ENCODE measurements at regions not wholly inside any gene's neighbourhood (a gene's known extent, or its start where the extent isn't known, plus 50 kb on each side); places are given as distances from the start of the nearest gene placed in this dataset.

GRCh38 chr9:86868616-86869015, 78.7 kb downstream of the GAS1 start:
- no peak for DNase-seq (ENCODE audit: low spot score)
- in situ Hi-C loops (cut with MboI; ENCODE audit: low sequenced_read_pairs, unreplicated experiment), result no loop called here
- TF ChIP-seq, protein P1, sequence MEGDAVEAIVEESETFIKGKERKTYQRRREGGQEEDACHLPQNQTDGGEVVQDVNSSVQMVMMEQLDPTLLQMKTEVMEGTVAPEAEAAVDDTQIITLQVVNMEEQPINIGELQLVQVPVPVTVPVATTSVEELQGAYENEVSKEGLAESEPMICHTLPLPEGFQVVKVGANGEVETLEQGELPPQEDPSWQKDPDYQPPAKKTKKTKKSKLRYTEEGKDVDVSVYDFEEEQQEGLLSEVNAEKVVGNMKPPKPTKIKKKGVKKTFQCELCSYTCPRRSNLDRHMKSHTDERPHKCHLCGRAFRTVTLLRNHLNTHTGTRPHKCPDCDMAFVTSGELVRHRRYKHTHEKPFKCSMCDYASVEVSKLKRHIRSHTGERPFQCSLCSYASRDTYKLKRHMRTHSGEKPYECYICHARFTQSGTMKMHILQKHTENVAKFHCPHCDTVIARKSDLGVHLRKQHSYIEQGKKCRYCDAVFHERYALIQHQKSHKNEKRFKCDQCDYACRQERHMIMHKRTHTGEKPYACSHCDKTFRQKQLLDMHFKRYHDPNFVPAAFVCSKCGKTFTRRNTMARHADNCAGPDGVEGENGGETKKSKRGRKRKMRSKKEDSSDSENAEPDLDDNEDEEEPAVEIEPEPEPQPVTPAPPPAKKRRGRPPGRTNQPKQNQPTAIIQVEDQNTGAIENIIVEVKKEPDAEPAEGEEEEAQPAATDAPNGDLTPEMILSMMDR (IDR thresholded peaks at IDR 0.05; ENCODE audit: borderline replicate concordance, control extremely low read depth, extremely low read depth, insufficient read depth, missing control alignments), result no peak

DNA sequence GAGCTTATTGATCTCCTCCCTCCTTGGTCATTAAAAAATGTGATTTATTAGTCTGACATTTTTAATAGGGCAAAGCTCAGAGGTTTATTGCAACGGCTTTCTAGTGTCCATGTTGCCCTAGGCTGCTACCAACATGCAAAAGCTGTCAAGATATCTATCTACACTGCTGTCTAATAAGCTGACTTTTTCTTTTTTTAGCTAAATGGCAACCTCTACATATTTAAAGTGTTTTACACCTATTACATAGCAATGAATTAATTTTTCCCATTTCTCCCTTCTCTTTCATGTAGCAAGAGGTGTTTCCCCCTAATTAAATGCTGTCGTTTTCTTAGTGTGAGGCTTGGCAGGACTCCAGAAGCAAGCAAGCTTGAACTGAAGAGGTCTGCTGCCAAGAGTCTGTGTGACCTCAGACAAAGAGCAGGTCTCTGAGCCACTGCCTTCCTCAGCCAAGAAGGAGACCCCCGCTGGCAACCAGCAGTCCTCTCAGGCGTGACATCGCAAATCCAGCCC, 79.4 kb downstream of the GAS1 start:
- TF ChIP-seq, protein P1 (IDR thresholded peaks at IDR 0.05; ENCODE audit: borderline replicate concordance, control extremely low read depth, extremely low read depth, insufficient read depth, missing control alignments), result no peak
- no peak for DNase-seq (ENCODE audit: low spot score)
- in situ Hi-C loops (cut with MboI; ENCODE audit: low sequenced_read_pairs, unreplicated experiment), result no loop called here

GRCh38 chr9:86865952-86866351, 81.4 kb downstream of the GAS1 start:
- TF ChIP-seq, protein P1 (IDR thresholded peaks at IDR 0.05; ENCODE audit: borderline replicate concordance, control extremely low read depth, extremely low read depth, insufficient read depth, missing control alignments), result no peak
- in situ Hi-C loops (cut with MboI; ENCODE audit: low sequenced_read_pairs, unreplicated experiment), result no loop called here

DNA sequence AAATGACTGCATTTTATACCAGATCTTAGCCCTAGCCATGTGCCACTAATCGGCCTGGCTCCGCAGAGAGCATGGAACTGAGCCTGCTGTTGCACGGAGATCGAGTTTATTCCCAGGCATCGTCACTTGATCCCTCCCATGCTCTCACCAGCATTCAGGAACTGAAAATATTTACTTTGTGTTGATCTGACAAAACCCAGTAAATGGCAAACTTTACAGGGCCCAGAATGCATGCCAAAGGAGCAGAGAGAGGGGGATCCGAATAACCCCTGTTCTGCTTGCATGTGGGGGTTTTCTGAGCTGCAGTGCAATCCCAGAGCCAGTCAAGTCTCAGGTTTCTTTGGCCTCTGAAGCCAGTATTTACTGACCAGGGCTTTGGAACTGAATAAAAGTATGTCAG, 87.3 kb downstream of the GAS1 start:
- no peak for DNase-seq (ENCODE audit: low spot score)
- TF ChIP-seq, protein P1 (IDR thresholded peaks at IDR 0.05; ENCODE audit: borderline replicate concordance, control extremely low read depth, extremely low read depth, insufficient read depth, missing control alignments), result no peak
- in situ Hi-C loops (cut with MboI; ENCODE audit: low sequenced_read_pairs, unreplicated experiment), result no loop called here

More at GRCh38 chr9:86865952-86866351, 81.4 kb downstream of the GAS1 start:
- DNase-seq (ENCODE audit: low spot score), result no peak

- TF ChIP-seq, protein P1 (IDR thresholded peaks at IDR 0.05; ENCODE audit: borderline replicate concordance, control extremely low read depth, extremely low read depth, insufficient read depth, missing control alignments), result no peak
- no peak for DNase-seq (ENCODE audit: low spot score)
- in situ Hi-C loops (cut with MboI; ENCODE audit: low sequenced_read_pairs, unreplicated experiment), result no loop called here
These were observed 88.2 kb downstream of the GAS1 start for GRCh38 chr9:86859056-86859455.

- in situ Hi-C loops (cut with MboI; ENCODE audit: low sequenced_read_pairs, unreplicated experiment), result no loop called here
- no peak for DNase-seq (ENCODE audit: low spot score)
- TF ChIP-seq, protein P1 (IDR thresholded peaks at IDR 0.05; ENCODE audit: borderline replicate concordance, control extremely low read depth, extremely low read depth, insufficient read depth, missing control alignments), result no peak
These were observed 89.3 kb downstream of the GAS1 start for GRCh38 chr9:86858009-86858408.

Measured in GM13976 (cell line).